Stimulated activated naive CD4-positive, alpha-beta T cell treated with Interleukin-2 at 50 U/mL for 16 hours (primary cell): ENCODE measurements at regions not wholly inside any gene's neighbourhood (a gene's known extent, or its start where the extent isn't known, plus 50 kb on each side); places are given as distances from the start of the nearest gene placed in this dataset.
"Not testable (repeated sequence)": the region's sequence is repeated elsewhere in the genome, so short reads cannot be mapped to it uniquely, and the experiment has no call there.

ENCODE experiments used
- DNase-seq: peaks from one replicate; lab custom pipeline; 2025; lab: John Stamatoyannopoulos, UW

DNA sequence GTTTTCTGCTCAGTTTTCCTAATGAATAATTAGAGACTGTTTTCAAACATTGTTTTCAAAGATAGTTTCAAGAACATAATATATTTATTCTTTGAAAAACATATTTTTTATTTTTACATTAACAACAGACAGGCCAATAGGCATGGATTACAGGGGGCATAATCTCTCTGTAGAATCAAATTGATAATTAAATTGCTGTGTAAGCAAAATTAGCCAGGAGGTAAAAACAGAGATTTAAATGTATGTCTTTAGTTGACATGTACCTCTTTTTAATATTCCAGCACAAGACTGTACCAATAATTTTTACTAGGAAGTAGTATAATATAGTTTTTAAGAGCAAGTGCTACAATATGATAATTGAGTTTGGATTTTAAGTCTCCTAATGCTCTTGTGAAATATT is 1444.5 kb downstream of the BRINP3 start:
- DNase-seq = no peak

DNA sequence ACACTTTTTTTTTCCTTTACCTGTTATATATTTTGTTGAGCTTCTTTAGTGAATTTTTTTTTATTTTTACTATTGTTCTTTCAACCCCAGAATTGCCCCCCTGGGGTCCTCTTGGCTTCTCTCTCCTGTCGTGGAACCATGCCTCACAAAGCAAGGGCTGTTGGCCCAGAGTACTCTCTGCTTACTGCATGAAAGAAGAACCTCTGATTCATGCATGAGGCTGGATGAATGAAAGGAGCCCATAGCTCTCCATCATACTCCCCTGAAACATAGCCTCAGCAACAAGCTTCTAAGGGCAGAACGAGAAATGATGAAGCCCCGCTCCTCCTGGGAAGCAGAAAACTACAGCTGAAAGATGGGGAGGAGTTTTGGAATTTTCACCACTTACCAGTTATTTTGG is 1441.0 kb downstream of the BRINP3 start:
- DNase-seq = no peak

DNA sequence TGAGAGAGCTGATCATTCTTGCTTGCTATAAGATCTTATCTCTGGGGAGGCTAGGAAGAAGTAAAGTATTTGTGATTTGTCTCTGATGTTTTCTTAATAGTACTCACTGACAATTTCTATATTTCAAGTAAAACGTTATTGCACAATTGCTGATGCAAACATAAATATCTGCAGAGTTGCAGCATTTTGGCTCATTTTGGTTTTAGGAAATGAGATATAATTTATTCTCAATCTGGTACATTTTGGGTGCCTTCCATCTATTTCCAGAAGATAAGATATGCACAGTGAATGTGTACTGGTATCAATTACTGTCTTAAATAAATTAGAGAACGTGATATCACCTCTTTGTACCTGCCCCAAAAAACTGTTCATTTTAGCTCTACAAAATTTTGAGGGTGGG is 1431.5 kb downstream of the BRINP3 start:
- no peak for DNase-seq

DNA sequence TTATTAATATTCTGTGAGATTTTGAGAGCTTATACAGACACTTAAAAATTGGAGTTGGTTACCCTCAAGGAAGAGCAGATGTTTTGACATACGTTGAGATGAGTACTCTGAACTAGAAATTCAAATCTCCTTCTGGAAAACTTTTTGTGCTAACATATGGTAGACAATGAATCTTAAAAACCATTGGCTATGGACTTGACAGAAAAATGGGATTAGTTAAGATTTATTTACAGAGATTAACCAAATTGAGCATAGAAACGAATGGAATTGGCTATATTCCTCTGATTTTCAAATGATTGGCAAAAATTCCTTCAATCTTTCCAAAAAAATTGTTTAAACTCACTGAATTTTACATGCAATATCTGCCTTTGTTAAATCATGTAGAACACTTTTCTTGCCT is 1392.9 kb downstream of the BRINP3 start:
- DNase-seq = no peak

DNA sequence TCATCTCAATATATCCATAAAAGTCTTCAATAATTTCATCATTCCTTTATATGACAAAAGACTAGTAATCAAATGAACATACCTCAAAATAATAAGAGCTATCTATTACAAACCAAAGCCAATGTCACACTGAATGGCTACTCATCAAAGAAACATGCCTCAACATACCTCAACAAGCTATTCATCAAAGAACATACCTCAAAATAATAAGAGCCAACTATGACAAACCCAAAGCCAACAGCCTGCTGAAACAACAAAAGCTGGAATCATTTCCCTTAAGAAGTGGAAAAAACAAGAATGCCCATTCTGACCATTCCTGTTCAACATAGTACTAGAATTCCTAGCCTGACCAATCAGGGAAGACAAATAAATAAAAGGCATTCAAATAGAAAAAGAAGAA is 1373.7 kb downstream of the BRINP3 start:
- DNase-seq = no peak

DNA sequence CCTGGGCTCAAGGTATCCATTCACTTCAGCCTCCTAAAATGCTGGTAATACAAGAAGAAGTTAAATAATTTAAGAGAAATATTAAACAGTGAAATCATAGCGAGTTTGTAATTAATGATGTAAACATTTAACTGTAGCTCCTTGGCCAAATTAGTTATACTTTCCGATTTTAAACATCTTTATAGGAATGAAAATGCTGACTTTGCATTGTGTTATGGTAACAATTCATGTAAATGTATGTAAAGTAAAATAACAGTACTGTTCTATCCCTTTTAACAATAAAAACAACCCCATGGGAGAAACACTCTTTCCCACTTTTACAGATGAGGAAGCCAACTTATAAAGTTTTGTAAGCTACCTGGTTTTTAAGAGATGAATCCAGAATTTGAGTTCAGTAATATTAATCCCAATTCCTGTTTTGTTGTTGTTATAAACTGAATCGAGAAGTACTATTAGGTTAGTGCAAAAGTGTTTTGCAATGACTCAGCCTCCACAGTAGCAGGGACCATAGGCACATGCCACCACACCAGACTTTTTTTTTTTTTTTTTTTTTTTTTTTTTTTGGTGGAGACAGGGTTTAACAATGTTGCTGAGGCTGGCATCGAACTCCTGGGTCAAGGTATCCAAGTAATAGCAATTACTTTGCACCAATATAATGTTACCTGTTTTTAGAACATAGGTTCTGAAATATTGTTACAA is 1360.4 kb downstream of the BRINP3 start:
- no peak for DNase-seq

DNA sequence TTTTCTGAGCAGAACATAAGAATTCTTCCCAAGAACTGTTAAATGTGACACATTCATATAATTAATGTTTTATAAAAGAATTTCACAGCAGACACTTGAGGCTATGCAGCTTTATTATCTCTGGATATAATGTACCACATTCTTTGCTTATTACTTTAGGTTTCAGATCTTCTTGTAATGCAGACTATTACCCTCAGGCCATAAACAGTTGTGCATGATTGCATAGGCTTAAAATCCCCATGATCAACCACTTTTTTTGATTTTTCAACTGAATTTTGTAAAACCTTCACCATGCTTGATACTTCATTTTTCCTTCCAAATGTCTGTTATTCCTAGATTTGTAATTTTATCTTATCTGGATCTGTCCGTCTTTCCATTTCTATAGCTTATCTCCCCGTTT is 1355.7 kb downstream of the BRINP3 start:
- no peak for DNase-seq

DNA sequence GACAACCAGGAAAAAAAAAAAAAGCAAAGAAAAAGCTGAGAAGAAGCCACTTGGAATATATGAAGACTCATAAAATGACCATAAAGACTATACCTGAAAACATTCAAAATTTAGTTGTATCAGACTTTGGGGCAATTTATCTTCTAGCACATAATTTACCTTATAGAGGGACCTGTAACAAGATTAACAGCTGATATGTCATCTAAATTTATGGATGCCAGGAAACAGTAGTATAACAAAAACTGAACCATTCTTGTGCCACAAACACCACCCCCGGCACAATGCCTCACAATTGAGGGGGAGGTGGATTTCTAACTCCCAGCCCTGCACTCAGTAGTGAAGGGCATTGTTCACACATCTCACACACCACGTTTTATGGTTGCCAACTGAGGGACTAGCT is 1352.0 kb downstream of the BRINP3 start:
- DNase-seq = no peak

DNA sequence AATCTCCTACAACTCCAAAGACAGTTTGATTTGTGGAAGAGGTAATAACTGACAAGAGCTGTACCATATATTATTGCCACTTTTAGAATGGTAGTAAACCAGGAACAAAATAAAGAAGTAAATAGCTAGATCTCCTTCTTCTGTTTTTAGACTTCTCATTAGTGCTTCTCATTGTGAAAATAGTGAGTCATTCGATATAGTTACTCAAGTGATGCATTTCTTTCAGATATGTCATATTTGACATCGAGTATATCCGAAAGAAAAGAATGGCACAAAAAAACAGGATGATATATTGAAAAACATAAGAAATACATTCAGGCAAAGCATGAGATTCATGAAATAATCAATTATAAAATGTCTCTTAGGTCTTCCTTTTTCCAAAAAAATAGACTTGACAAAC is 1346.1 kb downstream of the BRINP3 start:
- no peak for DNase-seq

DNA sequence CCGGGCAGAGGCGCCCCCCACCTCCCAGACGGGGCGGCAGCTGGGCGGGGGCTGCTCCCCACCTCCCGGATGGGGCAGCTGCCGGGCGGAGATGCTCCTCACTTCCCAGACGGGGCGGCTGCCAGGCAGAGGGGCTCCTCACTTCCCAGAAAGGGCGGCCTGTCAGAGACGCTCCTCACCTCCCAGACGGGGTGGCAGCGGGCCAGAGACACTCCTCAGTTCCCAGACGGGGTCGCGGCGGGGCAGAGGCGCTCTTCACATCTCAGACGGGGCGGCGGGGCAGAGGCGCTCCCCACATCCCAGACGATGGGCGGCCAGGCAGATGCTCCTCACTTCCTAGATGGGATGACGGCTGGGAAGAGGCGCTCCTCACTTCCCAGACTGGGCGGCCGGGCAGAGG is 1337.9 kb downstream of the BRINP3 start:
- not testable (repeated sequence) for DNase-seq

DNA sequence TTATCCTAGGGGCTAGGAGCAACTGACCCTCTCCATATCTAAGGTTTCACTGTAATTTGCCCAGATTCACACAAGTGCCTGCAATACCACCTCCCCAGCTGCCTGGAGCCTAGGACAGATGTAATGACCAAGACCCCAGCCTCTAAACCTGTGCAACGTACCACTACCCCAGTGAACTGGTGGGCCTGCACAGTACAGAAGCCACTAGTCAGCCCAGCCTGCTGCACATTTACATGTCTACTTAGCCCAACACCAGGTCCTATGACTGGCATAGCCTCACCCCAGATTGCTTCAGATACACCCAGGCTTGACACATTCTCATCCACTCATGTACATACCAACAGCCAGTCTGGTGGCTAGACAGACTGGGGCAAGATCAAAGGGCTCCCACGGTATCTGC is 1336.6 kb downstream of the BRINP3 start:
- DNase-seq = no peak

DNA sequence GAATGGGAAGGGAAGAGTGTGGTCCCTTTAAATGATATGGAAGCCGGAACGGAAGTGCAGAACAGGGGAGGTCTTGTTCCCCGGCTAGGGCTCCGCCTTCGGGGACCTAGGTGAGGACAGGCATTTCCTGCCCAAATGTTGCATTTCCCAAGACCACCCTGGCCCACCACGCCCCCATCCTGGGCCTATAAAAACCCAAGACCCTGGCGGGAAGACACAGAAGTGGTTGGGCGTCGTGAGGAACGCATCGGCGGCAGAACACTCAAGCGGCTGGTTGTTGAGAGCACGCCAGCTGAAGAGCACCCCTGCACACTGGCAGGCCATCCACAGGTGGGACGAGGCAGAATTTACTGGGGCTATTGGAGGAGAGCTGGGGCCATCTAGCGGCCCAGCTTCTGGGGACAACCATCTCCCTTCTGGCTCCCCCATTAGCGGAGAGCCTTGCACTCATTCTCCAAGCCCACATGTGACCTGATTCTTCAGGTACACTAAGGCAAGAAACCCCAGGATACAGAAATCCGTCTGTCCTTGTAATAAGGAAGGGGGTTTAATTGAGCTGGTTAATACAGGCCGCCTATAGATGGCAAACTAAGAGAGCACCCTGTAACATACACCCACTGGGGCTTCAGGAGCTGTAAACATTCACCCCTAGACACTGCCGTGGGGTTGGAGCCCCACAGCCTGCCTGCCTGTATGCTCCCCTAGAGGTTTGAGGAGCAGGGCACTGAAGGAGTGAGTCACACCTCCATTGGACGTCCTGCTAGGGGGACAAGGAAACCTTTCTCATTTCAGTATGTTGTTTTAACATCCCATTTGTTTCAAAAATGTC is 1327.9 kb downstream of the BRINP3 start:
- no peak for DNase-seq

DNA sequence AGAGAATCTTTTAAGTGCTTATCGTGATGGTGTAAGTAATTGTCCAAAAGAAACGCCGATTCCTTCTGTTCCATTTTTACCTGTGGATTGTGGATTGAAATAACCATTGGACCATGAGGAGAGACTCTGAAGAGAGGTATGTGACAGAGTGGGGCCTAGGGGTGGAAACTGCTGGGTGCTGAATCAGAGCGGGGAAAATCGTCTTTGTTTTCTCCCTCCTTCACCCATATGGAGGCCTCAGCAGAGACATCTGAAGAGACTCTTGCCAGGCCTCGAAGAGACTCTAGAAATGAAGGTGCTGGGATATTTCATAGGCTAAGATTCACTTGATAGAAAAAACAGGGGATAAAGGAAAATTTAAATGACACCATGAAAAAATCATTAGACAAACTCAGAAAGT is 1327.0 kb downstream of the BRINP3 start:
- DNase-seq = no peak

DNA sequence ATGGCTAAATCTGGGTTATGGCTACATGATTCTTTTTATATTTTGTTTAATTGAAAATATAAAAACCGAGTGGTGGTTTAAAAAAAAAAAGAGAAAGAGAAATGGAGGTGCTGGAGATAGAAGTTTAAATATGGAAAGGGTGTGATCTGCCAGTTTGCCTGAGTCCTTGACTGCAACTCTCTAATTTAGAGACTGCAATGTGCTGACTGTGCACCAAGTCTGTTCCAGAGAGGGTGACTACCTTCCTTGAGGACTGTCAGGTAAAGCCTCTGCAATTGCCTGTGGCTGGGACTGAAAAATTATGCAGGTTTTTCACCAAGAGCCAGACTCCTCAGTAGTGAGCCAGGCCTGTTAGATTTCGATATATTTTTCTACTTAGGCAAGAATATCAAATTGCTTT is 1326.3 kb downstream of the BRINP3 start:
- no peak for DNase-seq

DNA sequence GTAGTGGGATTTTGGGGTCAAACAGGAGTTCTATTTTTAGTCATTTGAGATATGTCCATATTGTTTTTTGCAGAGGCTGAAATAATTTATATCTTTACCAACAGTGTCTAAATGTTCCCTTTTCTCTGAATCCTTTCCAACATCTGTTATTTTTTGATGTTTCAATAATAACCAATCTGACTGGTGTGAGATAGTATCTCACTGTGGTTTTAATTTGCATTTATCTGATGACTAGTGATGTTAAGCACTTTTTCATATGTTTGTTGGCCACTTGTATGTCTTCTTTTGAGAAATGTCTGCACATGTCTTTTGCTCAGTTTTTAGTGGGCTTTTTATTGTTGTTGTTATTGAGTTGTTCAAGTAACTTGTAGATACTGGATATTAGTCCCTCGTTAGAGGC is 1325.0 kb downstream of the BRINP3 start:
- DNase-seq = no peak

DNA sequence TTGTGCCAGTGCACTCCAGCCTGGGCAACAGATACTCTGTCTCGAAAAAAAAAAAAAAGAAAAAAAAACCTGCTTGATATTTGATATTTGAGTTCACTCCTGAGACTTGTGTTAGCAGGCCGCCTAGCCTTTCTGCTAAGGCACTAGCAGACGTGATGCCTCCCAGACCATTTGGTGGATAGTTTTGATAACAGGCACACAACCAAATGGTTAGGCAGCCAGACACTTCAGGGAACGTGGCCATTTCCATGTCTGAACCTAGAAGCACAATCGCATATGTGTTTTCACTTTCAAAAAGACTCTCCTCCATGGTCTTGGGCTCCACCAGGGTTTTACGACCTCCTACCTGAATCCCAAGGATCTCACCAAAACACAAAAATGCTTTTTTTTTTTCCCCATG is 1319.5 kb downstream of the BRINP3 start:
- DNase-seq = no peak

DNA sequence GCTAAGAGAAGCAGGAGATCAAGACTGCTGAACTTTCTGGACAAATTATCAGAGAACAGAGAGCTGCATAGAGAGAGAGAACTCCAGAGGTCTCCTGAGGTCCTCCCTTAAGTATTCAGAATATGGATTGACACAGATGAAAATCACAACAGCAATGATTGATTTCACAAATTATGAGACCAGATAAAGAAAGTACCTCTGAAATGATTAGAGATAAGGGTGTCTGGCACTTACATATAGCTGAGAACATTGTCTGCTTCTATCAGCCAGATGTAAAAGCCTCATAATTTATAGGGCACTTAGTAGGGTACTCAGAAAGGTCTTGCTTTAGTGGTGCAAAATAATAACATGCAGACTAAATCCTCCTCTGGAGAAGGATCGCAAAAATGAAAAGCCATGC is 1301.8 kb downstream of the BRINP3 start:
- no peak for DNase-seq

DNA sequence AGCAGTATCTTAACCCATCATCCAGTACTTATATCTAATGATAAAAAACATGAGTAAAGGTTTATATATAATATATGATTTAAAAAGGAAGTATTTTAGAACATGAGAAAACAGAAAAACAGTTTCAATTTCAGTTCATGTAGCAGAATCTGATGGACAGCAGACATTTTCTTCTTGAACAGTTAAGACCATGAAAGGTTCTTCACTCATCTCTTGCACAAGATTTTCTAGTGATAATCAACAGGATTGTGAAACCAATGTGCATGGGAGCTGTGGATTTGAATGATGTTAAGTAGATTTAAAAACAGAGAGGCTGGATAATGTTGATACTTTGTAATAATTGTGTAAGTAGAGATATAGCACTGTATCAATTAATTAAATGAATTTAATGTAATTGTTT is 1297.6 kb downstream of the BRINP3 start:
- no peak for DNase-seq

DNA sequence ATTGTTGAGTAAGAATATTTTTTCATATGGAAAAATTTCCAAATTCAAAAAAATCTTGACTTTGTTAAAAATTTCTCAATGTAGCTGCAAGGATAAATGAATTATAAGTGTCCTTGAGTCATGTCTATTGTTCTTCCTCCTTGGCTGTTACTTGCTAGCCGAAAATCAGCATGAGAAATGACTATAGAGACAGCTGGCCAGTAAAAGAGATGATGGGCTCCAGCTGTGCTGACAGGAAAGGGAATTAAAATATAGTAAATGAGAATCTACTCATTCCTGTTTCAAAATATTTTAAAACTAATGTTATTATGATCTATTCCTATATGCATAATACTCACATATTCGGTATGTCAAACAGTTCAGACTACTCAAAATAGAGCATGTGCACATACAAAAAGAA is 1292.6 kb downstream of the BRINP3 start:
- DNase-seq = no peak

DNA sequence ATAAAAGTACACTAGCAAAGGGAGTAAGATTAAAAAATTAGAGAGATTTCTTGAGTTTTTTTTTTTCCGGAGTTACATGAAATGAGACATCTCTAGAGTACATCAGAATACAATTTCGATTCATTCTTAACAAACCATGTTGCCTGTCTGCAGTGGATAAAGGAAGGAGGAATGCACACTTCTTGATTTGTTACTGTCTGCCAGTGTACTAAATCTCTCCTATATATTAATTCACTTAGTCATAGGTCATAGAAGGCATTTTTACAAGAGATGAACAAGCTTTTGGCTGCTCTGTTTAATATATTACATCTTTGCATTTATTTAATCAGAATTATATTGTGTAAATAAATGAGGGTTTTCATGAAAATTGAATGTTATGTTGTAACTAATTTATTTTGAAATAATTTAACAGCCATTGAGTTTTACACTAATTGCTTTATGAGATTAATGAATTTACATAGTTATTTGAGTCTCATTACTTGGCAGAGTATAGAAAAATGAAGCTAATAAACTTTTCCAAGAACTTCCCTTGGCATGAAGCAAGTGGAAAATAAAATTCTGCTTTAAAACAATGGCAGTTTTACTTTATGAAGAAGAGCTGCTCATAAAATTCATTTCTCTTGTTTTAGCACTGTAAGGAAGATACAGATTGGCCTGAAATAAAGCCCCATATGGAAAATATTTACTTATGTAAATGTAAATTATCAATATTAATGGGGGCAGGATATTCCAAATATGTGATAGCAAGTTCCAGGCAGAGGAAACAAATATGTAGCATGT is 1284.7 kb downstream of the BRINP3 start:
- DNase-seq = no peak

DNA sequence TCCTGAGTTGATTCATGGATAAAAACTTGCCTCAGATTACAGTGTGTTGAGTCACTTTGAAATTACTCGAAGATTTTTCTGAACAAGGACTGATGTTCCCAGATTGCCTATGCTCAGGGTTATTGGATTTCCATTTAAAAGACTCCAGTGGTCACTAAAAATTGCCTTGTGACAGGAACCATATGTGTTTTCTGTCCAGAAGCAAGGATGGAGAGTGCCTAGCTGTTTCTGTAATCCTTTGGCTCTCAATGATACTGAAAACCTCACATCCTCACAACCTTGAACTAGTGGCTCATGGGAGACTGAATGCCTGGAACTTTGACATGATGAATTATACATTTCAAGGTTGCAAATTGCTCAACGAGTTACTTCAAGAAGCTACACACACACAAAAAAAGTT is 1271.8 kb downstream of the BRINP3 start:
- no peak for DNase-seq

DNA sequence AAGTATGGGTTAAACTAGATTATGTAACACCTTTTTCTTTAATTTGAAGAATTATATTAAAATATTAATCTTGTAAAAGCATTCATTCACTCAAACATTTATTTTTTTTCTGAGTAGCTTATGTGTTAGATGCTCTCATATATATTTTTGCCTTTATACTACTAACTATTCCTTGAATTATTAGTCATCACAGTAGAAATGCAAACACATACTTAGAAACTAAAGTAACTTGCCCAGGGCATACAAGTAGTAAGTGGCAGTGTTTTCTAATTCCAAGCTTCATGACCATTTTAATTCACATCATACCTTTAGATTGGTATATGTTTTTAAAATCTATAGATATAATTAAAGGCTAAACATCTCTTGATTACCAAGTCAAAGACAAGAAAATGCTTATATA is 1271.0 kb downstream of the BRINP3 start:
- DNase-seq = no peak

DNA sequence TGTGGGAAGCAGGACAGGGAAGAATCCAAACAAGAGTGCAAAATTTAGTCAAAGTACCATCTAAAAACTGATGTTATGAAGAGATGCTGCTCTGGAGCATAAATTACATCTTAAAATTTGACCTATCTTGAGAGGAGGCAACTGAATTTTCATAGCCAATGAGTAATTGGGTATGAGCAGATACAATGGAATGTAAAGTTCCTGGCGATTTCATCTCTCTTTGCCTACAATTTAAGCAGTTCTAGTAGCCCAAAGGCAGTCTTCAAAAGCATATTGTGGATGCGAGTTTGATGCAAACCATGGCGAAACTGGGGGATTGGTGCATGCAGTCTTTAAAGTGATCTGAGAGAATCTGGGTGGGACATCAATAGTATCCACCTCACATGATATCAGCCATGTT is 1265.9 kb downstream of the BRINP3 start:
- no peak for DNase-seq
